Activated naive CD4-positive, alpha-beta T cell treated with anti-CD3 and anti-CD28 coated beads, Interleukin-2, amount 10 ng/mL, durations not matched to agents 7 days and 5 days (primary cell): ENCODE measurements at regions not wholly inside any gene's neighbourhood (a gene's known extent, or its start where the extent isn't known, plus 50 kb on each side); places are given as distances from the start of the nearest gene placed in this dataset.
"Not testable (repeated sequence)": the region's sequence is repeated elsewhere in the genome, so short reads cannot be mapped to it uniquely, and the experiment has no call there.

ENCODE experiments used
- CTCF ChIA-PET: fragments of 350-600 bp; sonication (Branson Sonifier 250); formaldehyde crosslinking; loops from one replicate; lab custom pipeline; 2021; ENCODE audit warnings: antibody characterized with exemption; lab: Charles Lee
- DNase-seq: peaks from one replicate; pipeline ENCODE4 v3.0.0-alpha.2; 2020
- H3K27ac Mint-ChIP-seq: one replicate; pipeline ENCODE4 v1.8.0; 2021; ENCODE audit warnings: mild to moderate bottlenecking, moderate library complexity, mixed read lengths
- H3K27me3 Mint-ChIP-seq: one replicate; pipeline ENCODE4 v1.8.0; 2021; ENCODE audit warnings: mild to moderate bottlenecking, mixed read lengths
- H3K36me3 Mint-ChIP-seq: one replicate; pipeline ENCODE4 v1.8.0; 2021; ENCODE audit warnings: mixed read lengths
- H3K4me1 Mint-ChIP-seq: one replicate; pipeline ENCODE4 v1.8.0; 2021; ENCODE audit warnings: mixed read lengths
- H3K4me3 Mint-ChIP-seq: one replicate; pipeline ENCODE4 v1.8.0; 2021; ENCODE audit warnings: mild to moderate bottlenecking, moderate library complexity, mixed read lengths
- H3K9me3 Mint-ChIP-seq: one replicate; pipeline ENCODE4 v1.8.0; 2021; ENCODE audit warnings: mixed read lengths

DNA sequence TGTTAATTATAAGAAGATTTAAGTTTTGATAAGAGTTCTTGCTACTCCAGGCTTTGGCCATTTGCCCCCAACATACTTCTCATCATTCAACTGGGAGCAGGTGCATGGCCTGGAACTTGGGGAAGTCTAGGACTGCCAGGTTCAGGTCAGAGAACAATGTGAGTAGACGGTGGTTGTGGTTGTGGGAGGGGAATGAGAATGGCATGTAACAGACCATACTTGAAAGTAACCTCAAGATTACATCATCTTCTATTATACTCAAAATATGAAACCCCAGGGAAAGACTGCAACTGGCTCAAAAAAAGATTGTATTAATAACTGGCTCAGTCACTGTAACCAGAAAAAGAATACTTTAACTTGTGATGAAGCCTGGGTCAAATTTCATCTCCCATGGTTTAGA lies 364.9 kb upstream of the DPPA4 start:
- Mint-ChIP-seq H3K9me3 (no peaks in the 10 kb centered on the region), H3K27ac (no peak overlapping the region), H3K36me3 (no peaks in the 10 kb centered on the region), H3K4me3 (no peak overlapping the region), H3K4me1 (peaks cover 11% of the 10 kb centered on the region), H3K27me3 (no peaks in the 10 kb centered on the region)
- CTCF ChIA-PET, result no interaction called here
- peak; percentile 23 for DNase-seq

DNA sequence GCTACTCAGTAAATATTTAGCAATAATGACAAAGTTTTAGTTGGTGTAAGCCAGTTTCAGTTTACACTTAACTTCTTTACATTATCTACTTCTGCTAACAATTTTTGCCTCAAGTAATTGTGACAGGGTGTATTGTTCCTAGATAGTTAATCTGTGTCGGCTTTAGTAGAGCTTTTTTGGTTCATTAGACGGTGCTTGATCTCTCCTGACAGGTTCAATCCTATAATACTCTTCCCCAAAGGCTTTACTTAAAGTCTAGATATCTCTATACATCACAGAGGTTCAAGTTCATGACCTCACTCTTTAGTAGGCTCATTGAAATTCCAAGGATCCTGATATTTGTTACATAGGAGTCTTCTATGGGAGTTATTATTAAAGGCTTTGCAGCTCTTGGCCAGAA lies 365.6 kb upstream of the DPPA4 start:
- no peak overlapping the region for H3K27ac Mint-ChIP-seq
- no peaks in the 10 kb centered on the region for H3K27me3 Mint-ChIP-seq
- H3K36me3 Mint-ChIP-seq, result no peaks in the 10 kb centered on the region
- CTCF ChIA-PET, result no interaction called here
- peaks cover 11% of the 10 kb centered on the region for H3K4me1 Mint-ChIP-seq
- H3K4me3 Mint-ChIP-seq, result no peak overlapping the region
- H3K9me3 Mint-ChIP-seq, result no peaks in the 10 kb centered on the region
- DNase-seq, result no peak

DNA sequence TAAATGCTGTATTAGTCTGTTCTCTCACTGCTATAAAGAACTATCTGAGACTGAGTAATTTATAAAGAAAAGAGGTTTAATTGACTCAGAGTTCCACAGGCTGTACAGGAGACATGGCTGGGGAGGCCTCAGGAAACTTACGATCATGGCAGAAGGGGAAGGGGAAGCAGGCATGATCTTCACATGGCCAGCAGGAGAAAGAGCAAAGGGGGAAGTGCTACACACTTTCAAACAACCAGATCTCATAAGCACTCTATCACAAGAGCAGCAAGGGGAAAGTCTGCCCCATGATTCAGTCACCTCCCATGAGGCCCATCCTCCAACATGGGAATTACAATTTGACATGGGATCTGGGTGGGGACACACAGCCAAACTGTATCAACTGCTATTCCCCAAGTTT lies 367.8 kb upstream of the DPPA4 start:
- H3K9me3 Mint-ChIP-seq, H3K36me3 Mint-ChIP-seq, DNase-seq, H3K27me3 Mint-ChIP-seq, CTCF ChIA-PET, H3K27ac Mint-ChIP-seq, H3K4me3 Mint-ChIP-seq: not testable (repeated sequence)
- peaks cover 11% of the 10 kb centered on the region for H3K4me1 Mint-ChIP-seq

DNA sequence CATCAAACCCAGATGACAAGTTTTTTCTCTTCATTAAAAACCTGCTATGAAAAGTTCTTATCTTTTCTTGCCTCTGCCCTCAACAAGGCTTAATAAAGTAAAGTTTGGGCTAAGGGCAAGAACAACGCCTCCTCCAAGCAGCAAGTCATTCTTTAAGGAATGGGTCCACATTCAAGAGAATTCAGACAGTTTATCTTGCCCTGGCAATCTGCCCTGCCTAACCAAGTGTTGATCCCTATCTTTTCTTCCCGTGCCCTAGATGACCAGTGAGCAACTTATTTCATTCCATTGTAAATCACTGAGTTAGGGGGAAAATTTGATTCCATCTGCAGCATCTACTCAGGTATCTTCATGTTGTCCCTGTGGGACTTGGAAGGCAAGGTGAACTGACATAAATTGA lies 370.3 kb upstream of the DPPA4 start:
- CTCF ChIA-PET, result no interaction called here
- no peak overlapping the region for H3K4me3 Mint-ChIP-seq
- H3K36me3 Mint-ChIP-seq, result no peaks in the 10 kb centered on the region

DNA sequence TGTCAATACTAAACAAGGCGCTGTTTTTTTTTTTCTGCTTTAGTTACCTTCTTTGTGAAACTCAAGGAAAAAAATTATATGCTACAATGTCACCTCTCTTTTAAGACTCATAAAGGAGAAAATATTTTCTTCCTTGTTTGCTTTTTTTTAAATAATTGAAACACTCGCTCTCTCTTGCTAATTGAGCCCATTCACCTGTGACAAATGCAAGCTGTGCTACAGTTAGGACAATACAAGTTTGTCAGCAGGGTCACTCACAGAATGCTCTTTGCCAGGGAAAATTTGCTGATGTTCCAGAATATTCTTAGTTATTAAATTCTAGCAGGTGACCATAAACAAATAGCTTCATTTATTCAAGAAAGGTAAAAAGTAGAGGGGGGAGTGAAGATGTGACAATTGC lies 375.9 kb upstream of the DPPA4 start:
- no peak for DNase-seq
- H3K4me3 Mint-ChIP-seq, result no peak overlapping the region
- no peaks in the 10 kb centered on the region for H3K9me3 Mint-ChIP-seq
- CTCF ChIA-PET, result no interaction called here
- H3K4me1 Mint-ChIP-seq, result no peaks in the 10 kb centered on the region
- H3K36me3 Mint-ChIP-seq, result no peaks in the 10 kb centered on the region
- peaks cover 6% of the 10 kb centered on the region for H3K27me3 Mint-ChIP-seq
- no peak overlapping the region for H3K27ac Mint-ChIP-seq

More for the DNA sequence above, 370.3 kb upstream of the DPPA4 start:
- H3K27ac Mint-ChIP-seq, result no peak overlapping the region
- no peaks in the 10 kb centered on the region for H3K9me3 Mint-ChIP-seq
- H3K4me1 Mint-ChIP-seq, result peaks cover 2% of the 10 kb centered on the region
- H3K27me3 Mint-ChIP-seq, result no peaks in the 10 kb centered on the region
- DNase-seq, result no peak

DNA sequence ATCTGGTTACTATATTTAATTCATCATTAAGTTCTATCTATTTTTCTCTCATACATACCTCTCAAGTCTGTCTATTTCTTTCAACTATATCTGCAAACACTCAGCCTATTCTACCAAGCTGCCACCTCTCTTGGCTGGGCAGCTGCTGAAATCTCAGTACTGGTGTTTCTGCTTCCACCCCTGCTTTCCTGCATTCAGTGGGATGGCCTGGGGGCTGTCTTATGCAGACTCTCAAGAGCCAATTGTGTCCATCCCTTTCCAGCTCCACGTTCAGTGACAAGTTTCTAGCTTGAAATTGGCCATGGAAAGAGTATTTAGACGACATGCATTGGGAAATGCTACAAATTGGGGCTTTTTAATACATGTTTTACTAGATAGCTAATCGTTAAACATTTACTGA lies 378.4 kb upstream of the DPPA4 start:
- Mint-ChIP-seq H3K9me3 (no peaks in the 10 kb centered on the region), H3K27ac (no peak overlapping the region), H3K4me1 (no peaks in the 10 kb centered on the region), H3K36me3 (no peaks in the 10 kb centered on the region), H3K4me3 (no peak overlapping the region), H3K27me3 (peaks cover 6% of the 10 kb centered on the region)
- DNase-seq, result no peak
- CTCF ChIA-PET, result no interaction called here

DNA sequence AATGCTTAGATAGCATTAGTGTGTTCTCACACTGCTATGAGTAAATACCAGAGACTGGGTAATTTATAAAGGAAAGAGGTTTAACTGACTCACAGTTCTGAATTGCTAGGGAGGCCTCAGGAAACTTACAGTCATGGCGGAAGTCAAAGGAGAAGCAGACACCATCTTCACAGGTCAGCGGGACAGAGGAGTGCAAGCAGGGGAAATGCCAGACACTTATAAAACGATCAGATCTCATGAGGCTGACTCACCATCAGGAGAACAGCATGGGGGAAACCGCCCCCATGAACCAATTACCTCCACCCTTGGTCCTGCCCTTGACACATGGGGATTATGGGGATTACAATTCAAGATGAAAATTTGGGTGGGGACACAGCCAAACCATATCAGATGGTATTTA lies 381.5 kb upstream of the DPPA4 start:
- H3K4me3 Mint-ChIP-seq, result no peak overlapping the region

DNA sequence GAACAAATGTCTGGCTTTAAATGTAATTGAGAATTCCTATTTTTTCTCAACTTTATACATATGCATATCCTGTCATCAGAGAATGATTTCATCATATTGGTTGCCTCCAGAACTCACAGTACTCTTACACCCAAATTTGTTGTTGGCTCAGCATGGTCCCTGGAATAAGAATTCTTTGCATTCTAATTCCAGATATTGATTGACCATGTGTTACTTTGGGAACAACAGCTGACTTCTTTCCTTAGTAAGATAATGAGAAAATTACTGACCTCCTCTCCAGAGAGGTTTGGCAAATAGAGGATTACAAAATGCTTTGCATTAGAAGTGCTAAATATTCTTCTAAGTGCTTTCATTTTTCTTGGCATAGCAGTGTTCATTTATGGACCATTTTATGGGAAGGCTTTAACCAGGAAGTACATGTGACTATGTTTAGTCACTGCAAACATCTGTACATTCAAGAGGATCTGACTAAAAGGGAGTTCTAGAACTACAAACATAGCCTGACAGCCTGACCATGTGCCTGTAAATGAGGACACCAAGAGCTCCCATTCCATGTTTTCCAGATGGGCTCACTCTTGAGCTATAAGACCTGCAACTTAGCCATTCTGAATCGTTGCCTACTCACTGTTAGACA lies 391.6 kb upstream of the DPPA4 start:
- Mint-ChIP-seq H3K36me3 (no peaks in the 10 kb centered on the region), H3K4me3 (no peak overlapping the region), H3K9me3 (no peaks in the 10 kb centered on the region), H3K27me3 (no peaks in the 10 kb centered on the region), H3K4me1 (no peaks in the 10 kb centered on the region), H3K27ac (no peak overlapping the region)
- no peak for DNase-seq
- CTCF ChIA-PET, result interaction anchor here (0.6 to 1.9 kb wide), 2 partner anchors 379 to 585 kb away, joined by 3 to 9 read pairs; no protein-coding TSS in a partner anchor

More for the DNA sequence above, 381.5 kb upstream of the DPPA4 start:
- Mint-ChIP-seq H3K4me1 (no peaks in the 10 kb centered on the region), H3K27ac (no peak overlapping the region), H3K27me3 (peaks cover 6% of the 10 kb centered on the region), H3K36me3 (no peaks in the 10 kb centered on the region), H3K9me3 (no peaks in the 10 kb centered on the region)
- CTCF ChIA-PET, result no interaction called here
- DNase-seq, result no peak

DNA sequence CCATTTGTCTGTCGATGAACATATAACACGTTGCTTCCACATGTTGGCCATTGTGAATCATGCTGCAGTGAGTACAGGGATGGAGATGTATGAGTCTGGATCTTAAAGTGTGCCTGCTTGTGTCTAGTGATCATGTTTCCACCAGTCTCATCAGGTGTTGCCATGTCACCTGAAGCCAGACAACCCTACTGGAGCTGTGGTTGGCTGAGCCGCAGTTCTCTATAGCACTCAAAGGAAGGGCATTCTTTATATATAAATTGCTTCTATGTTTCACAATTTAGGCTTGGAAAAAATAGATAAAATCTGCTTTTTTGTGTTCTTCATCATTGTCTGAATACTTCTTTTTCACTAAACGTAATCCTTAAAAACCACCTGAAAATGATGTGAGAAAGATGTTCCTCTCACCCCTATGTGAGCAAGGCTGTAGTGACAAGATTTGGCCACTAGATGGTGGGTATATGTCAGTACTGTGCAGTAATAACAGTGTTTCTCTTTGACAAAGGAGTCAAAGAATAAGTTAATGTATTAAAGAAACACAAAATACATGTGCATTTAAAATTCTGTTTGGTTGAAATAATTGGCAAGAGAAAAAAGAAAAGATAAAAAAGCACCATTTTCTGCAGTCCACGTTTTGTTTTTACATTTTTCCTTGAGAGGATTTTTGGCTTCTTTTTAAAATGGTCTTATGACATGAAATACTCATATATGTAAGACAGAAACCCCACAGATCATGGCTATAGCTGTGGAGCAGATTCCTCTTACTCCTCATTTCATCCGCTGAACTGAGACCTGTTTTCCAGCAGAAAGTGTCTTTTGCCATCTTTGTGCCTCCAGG lies 394.5 kb upstream of the DPPA4 start:
- peak; percentile 67 for DNase-seq

DNA sequence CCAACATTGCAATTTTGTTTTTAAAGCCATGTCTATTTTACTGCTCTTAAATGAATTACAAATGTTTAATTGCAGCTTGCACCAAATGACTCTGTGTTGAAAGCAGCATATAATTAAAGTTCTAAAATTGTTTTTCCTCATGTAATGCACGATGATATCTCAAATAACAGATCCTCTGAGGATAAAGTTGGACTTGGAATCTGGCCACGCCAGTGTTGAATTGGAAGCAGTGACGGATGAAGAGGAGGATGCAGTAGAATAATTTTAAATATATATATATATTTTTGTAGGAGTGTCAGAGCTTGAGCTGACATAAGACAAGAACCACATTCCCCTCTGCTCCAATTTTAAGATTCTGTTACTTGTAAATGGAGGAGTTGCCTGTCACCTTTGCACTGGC lies 406.6 kb upstream of the DPPA4 start:
- Mint-ChIP-seq H3K27ac (no peak overlapping the region), H3K9me3 (no peaks in the 10 kb centered on the region), H3K36me3 (no peaks in the 10 kb centered on the region), H3K27me3 (no peaks in the 10 kb centered on the region), H3K4me3 (no peak overlapping the region), H3K4me1 (no peaks in the 10 kb centered on the region)
- no peak for DNase-seq
- CTCF ChIA-PET, result no interaction called here

More for the DNA sequence above, 394.5 kb upstream of the DPPA4 start:
- no peaks in the 10 kb centered on the region for H3K27me3 Mint-ChIP-seq
- H3K4me3 Mint-ChIP-seq, result no peak overlapping the region
- H3K27ac Mint-ChIP-seq, result no peak overlapping the region
- H3K36me3 Mint-ChIP-seq, result no peaks in the 10 kb centered on the region
- no peaks in the 10 kb centered on the region for H3K4me1 Mint-ChIP-seq
- CTCF ChIA-PET, result interaction anchor here (1.5 kb wide), 1 partner anchor 583 kb away, joined by 5 read pairs; no protein-coding TSS in a partner anchor
- peaks cover 5% of the 10 kb centered on the region for H3K9me3 Mint-ChIP-seq

DNA sequence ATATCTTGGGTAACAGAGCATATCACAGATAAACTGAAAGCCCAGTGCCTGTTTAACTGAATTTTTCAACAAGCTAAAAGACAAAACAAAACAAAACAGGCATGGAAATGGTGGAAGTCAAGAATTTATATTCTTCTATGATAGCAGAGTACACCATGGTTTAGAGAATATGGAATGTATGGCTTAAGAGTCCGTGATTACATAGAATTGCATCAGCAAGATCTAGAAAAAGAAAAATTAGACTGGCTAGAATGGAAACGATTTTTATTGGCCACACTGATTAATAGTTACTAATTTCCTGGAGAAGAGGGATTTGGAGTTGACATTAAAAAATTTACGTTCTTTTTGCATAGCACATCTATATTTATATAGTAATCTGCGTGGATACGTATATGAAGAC lies 435.2 kb upstream of the DPPA4 start:
- Mint-ChIP-seq H3K4me1 (peaks cover 4% of the 10 kb centered on the region), H3K27ac (no peak overlapping the region), H3K27me3 (no peaks in the 10 kb centered on the region), H3K36me3 (no peaks in the 10 kb centered on the region), H3K9me3 (peaks cover 3% of the 10 kb centered on the region), H3K4me3 (no peak overlapping the region)
- CTCF ChIA-PET, result no interaction called here
- DNase-seq, result no peak

DNA sequence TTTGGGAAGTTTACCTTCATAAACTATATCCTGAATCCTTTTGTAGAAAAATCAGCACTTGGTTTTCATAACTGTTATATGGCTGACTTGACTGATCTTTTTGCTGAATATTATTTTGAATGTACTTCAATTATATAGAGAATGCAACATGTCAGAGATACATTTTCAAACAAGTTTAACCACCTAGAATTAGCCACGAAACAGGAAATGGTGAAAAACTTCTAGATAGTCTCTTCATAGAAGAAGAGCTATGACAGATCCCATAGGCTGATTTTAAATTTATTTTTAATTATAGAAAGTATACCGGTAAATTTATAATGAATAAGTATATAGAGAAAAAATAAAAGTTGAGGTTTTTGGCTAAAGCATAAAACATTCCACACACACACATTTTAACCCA lies 436.8 kb upstream of the DPPA4 start:
- DNase-seq, result no peak
- Mint-ChIP-seq H3K4me1 (peaks cover 4% of the 10 kb centered on the region), H3K36me3 (no peaks in the 10 kb centered on the region), H3K27me3 (no peaks in the 10 kb centered on the region), H3K4me3 (no peak overlapping the region), H3K27ac (no peak overlapping the region), H3K9me3 (peaks cover 6% of the 10 kb centered on the region)
- CTCF ChIA-PET, result interaction anchor here (0.8 kb wide), 1 partner anchor 749 kb away, joined by 3 read pairs; no protein-coding TSS in a partner anchor

DNA sequence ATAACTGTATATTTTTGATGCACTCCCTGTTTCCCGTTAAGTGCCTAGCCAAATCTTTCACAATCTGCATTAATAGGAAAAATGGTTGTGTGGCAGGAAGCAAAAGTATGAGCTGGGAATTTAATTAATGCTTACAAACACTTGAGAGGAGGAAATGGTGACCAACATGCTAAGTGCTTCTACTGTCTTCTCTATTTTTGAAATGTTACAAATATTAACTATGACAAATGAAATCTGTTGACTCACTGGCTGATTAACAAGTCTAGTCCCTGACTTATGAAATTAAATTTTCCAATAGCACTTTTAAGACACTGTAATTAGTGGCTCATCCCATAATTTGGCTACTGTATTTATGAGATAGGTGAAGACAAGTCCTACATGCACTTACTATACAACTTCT lies 446.9 kb upstream of the DPPA4 start:
- Mint-ChIP-seq H3K4me3 (no peak overlapping the region), H3K36me3 (no peaks in the 10 kb centered on the region), H3K27ac (no peak overlapping the region), H3K9me3 (peaks cover 13% of the 10 kb centered on the region), H3K27me3 (no peaks in the 10 kb centered on the region), H3K4me1 (no peaks in the 10 kb centered on the region)
- CTCF ChIA-PET, result no interaction called here
- DNase-seq, result no peak

DNA sequence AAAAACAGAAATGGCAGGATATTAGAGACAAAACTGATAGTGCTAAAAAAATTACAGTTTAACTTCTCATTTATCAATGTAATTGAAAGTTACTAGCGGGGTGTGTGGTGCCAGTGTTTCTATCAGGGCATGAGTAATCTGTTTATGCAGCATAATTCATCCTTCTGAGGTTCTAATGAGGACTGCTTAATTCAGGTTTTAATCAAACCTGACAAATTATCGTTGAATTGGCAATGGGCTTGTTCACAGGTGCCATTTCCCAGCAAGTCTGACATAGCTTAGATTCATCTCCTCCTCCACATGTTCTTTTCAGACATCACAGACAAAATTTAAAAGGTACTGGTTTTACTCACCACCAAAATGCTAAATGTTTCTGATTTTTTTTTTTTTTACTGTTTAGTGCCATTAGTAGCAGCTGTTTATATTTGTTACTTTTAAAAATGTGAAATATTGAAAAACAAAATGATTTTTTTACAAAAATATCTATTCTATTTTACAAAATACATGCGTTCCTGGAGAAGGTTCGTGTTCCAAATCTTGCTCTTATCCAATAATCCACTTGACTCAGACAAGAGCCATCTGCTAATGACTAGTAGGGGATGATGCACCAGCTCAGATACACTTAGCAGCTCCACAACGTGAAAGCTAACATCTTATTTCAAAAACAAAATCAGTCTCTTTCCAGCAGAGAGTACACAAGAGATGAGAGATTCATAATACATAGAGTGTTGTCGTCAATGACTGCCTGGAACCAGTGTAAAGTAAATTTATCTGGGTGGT lies 447.7 kb upstream of the DPPA4 start:
- no peaks in the 10 kb centered on the region for H3K36me3 Mint-ChIP-seq
- no peaks in the 10 kb centered on the region for H3K27me3 Mint-ChIP-seq
- no peak for DNase-seq
- no peak overlapping the region for H3K27ac Mint-ChIP-seq
- CTCF ChIA-PET, result no interaction called here
- H3K9me3 Mint-ChIP-seq, result peaks cover 10% of the 10 kb centered on the region
- no peak overlapping the region for H3K4me3 Mint-ChIP-seq
- no peaks in the 10 kb centered on the region for H3K4me1 Mint-ChIP-seq
